Upper lobe of left lung (tissue), 4 donors: ENCODE measurements at regions not wholly inside any gene's neighbourhood (a gene's known extent, or its start where the extent isn't known, plus 50 kb on each side); places are given as distances from the start of the nearest gene placed in this dataset.
"Not testable (repeated sequence)": the region's sequence is repeated elsewhere in the genome, so short reads cannot be mapped to it uniquely, and the experiment has no call there.

ENCODE experiments used
- EP300 ChIP-seq, 4 donors: sonication (generic); formaldehyde crosslinking; IDR thresholded peaks; one replicate each; pipeline ENCODE4 v1.5.1; 2017; ENCODE audit warnings: antibody characterized with exemption in 4 of 4, control low read depth in 2 of 4
- POLR2A ChIP-seq, 4 donors: fragments of 450-650 bp; IDR thresholded peaks; one replicate each; pipeline ENCODE4 v1.5.1; 2016 to 2017; ENCODE audit warnings: antibody characterized with exemption in 4 of 4, mild to moderate bottlenecking in 2 of 4
- POLR2AphosphoS5 ChIP-seq, 2 donors: sonication (generic); formaldehyde crosslinking; IDR thresholded peaks; one replicate each; pipeline ENCODE4 v1.5.1; 2017; ENCODE audit warnings: antibody characterized with exemption in 2 of 2
- TF ChIP-seq, protein P1 (sequence below), 6 experiments: fragments of 450-650 bp in 4 of 6; fragments of 200-600 bp in 2 of 6; sonication (generic) in 2 of 6; IDR thresholded peaks; one replicate each; pipeline ENCODE4 v1.5.1; 2016 to 2019; ENCODE audit warnings: antibody characterized with exemption in 6 of 6

DNA sequence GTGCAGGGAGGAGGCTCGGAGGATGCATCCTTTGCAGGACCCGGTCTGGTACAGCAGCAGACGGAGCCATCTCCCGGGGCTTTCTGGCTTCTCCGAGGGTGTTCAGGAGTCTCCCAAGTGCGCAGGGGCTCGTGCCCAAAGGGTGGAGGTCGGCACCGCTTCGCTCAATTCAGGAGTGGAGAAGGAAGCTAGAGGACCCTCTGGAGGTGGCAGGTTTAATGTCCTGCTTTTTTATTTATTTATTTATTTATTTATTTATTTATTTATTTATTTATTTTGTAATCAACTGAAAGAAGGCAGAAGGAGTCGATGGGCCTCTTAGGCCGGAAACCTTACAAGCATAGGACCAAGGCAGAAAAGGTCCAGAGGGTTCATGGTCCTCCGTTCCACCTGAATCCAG lies 286.4 kb upstream of the AGTR2 start:
- TF ChIP-seq, protein P1, sequence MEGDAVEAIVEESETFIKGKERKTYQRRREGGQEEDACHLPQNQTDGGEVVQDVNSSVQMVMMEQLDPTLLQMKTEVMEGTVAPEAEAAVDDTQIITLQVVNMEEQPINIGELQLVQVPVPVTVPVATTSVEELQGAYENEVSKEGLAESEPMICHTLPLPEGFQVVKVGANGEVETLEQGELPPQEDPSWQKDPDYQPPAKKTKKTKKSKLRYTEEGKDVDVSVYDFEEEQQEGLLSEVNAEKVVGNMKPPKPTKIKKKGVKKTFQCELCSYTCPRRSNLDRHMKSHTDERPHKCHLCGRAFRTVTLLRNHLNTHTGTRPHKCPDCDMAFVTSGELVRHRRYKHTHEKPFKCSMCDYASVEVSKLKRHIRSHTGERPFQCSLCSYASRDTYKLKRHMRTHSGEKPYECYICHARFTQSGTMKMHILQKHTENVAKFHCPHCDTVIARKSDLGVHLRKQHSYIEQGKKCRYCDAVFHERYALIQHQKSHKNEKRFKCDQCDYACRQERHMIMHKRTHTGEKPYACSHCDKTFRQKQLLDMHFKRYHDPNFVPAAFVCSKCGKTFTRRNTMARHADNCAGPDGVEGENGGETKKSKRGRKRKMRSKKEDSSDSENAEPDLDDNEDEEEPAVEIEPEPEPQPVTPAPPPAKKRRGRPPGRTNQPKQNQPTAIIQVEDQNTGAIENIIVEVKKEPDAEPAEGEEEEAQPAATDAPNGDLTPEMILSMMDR (IDR thresholded peaks at IDR 0.05): not testable (repeated sequence)
- not testable (repeated sequence) for TF ChIP-seq POLR2AphosphoS5, POLR2A, EP300 (IDR thresholded peaks at IDR 0.05)
